GM12892 (cell line): ENCODE measurements at regions not wholly inside any gene's neighbourhood (a gene's known extent, or its start where the extent isn't known, plus 50 kb on each side); places are given as distances from the start of the nearest gene placed in this dataset.

Source experiments
- DNase-seq: peaks from one replicate; pipeline ENCODE4 v3.0.0; 2011; ENCODE audit not compliant: insufficient read length
- FAIRE-seq: peaks from 2 replicates; lab custom pipeline; 2011; peaks lifted over from hg19 to GRCh38; lab: Jason Lieb, UNC
- POLR2A ChIP-seq: IDR thresholded peaks from 2 replicates; pipeline ENCODE4 v1.6.1; 2011; ENCODE audit warnings: low read depth, low read length, control low read depth
- POLR2AphosphoS5 ChIP-seq: IDR thresholded peaks from 2 replicates; pipeline ENCODE4 v1.6.1; 2011; ENCODE audit warnings: low read depth, low read length, control low read depth
- TAF1 ChIP-seq: IDR thresholded peaks from 2 replicates; pipeline ENCODE4 v1.6.1; 2011; ENCODE audit warnings: low read depth, mild to moderate bottlenecking, control low read depth, low read length, borderline replicate concordance

DNA sequence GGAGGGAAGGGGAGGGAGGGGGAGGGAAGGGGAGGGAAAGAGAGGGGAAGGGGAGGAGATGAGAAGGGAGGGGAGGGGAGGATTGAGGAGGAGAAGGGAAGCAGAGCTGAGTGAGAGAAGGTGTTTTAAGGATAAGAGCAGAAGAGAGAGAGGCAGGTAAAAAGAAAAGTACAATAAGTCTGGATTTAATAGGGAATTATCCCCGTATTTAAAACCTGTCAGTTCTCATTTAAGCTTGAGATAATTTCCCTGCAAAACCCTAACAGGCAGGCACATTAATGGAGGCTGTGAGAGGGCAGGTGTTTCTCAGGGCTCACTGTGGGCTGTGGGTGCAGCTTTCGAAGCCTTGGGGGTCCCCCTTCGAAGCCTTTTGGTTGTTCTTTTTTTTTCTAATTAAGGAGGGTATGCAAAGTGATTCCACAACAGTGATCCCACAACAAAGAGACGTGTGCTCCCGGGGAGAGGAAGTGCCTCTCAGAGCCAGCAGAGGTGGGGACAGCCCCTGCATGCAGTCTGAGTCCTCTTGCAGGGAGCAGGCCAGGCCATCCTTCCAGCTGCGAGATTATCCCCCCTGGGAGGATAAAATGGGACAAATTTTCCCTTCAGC is 317.9 kb upstream of the IRX1 start:
- DNase-seq (no peak), FAIRE-seq (no peak)
- TF ChIP-seq TAF1 (no peak), POLR2AphosphoS5 (no peak), POLR2A (no peak)

DNA sequence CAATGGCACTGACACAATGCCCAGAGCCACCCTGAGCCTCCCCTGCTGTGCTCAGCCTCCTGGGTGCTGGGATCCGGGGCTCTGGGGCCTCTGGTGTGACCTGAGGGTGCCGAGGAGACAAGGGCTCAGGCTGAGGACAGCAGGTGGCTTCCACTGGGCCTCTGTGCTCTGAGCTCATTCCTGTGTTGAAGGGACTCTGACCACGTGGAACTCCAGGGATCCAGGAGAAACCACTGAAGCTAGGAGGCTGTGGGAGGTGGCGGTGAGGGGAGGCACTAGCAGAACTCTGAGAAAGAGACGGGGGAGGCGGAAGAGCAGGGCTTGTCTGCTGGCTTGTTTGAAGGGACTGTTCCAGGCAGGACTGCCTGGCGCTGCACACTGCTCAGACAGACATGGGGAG is 318.7 kb upstream of the IRX1 start:
- FAIRE-seq (no peak), DNase-seq (no peak)
- TF ChIP-seq POLR2A (no peak), POLR2AphosphoS5 (no peak), TAF1 (no peak)

DNA sequence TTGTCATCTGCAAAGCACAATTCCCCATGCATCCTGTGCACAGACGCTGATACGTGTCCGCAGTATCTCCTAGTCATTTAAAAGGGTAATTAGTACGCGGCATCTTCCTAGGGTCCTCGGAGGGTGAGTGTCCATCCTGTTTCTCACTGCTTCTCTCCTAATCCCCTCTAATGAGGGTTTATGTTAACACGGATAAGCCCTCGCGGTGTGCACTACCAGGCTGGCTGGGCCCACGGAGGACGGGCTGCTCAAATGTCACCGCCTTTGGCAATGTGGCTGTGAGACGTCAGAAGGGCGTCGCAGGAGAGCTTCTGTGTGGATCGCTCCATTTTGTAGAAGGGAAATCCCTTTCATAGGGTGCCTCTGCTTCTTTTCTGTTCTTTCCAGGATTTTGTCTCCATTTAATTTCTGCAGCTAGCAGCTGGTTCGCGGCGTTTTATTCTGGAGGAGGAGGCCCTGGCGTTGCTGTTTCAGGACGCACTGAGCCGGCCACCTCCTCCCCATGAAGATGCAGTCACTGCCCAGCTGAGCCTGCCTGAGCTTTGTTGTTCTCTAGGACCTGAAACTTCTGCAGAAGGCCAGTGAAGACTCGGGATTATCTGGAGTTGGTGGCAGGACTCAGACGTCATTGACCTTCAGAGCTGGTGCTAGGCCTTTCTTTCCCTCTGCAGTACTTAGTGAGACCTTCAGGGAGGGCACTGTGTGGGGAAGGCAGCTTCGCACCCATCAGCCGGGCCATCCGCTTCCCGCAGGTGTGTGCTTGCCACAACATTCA is 326.1 kb upstream of the IRX1 start:
- TF ChIP-seq POLR2AphosphoS5 (no peak), POLR2A (no peak), TAF1 (no peak)
- no peak for FAIRE-seq
- DNase-seq: no peak

DNA sequence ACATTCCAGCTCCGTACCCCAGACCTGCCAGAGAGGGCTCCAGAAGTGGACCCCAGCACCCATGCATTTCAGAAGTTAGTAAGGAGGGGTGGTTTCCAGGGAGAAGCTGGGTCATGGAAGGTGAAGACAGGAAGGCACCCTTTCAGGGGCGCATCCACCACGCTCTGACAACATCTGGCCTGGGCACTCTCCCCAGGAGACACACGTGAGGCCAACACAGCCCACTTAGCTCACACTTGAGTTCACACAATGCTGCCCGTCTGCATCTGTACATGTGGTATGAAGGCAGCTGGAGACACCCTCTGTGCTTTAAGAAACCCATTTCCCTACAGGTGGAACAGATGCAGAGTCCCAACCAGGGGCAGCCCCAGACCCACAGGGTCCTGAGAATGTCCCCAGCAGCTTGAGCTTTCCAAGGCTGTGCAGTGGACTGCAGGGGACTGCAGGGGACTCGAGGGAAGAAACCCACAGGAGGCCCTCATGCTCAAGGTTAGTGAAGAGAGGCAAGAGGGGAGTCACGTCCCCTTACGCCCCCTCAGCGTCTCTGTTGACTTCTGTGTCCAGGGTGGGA is 326.8 kb upstream of the IRX1 start:
- FAIRE-seq (no peak), DNase-seq (no peak)
- no peak for TF ChIP-seq POLR2A
- TF ChIP-seq POLR2AphosphoS5: no peak
- TF ChIP-seq TAF1: no peak

DNA sequence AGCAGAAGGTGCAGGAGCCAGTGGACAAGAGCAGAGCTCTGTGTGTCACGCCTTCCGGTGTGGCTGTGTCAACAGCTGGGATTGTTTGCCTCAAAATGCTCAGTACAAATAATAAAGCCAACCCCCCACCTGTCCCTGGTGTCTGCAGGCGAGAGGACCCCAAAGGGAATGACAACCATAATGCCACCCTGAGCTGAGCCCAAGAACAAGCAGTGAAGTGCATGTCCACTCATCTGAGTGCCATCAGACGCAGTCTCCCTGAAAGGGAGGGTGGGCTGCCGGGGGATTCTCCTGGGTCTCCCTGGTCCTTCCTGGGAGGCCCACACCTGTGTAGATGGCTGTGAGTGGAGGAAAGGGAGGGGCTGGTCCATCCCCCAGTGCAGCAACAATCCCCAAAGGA is 328.8 kb upstream of the IRX1 start:
- no peak for FAIRE-seq
- TF ChIP-seq POLR2A: no peak
- no peak for TF ChIP-seq POLR2AphosphoS5
- no peak for TF ChIP-seq TAF1
- no peak for DNase-seq

DNA sequence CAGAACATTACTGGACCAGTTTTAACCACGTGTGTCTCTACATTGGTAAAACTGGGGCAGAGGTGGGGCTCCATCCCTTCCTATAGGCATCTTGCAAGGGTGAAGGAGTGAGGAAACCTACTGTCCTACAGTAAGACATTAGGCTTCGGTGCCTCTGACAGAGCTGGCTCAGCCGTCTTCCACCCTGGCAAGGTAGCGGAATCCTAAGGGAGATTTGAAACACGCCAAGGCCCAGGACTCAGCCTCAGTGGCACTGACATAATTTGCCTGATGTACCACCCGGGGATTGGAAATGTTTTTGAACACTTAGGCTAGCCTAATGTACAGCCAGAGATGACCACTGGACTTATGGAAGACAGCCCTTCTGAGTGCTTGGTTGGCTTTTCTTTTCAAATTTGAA is 329.7 kb upstream of the IRX1 start:
- DNase-seq: no peak
- TF ChIP-seq TAF1: no peak
- no peak for TF ChIP-seq POLR2AphosphoS5
- TF ChIP-seq POLR2A: no peak
- no peak for FAIRE-seq

DNA sequence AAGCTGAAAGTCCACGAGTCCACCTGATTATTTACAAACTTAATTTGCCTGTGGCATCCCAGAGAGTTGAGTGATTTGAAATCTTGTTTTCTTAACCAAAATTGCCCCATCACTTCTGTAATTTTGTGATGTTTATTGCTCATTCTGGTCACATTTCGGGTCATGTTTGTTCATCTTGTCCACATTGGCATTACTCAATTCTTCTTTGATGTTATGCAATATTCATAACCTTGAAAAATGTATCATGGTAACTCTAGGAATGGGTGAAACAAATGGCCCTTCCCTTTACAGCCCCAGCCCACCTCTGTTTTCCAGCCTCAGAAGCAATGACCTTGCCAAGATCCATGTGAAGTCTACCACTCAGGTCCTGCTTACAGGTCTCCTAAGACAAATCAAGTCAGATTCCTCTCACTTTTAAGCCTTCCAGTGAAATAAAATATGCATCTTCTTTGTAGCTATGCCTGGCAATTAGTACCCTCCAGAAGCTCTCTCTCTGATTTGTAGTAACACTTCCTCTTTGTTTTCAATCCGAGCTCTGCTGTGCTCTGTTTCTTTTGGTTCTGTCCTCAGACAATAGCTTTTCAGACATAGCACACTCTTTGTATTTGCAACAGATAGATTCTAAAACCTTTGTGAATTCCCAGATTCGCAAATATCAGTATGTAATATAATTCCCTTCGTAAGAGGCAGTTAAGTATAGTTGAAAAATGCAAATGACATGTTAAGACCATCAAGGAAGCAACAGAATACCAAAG is 330.3 kb upstream of the IRX1 start:
- TF ChIP-seq POLR2AphosphoS5 (no peak), TAF1 (no peak), POLR2A (no peak)
- FAIRE-seq: no peak
- DNase-seq: no peak

DNA sequence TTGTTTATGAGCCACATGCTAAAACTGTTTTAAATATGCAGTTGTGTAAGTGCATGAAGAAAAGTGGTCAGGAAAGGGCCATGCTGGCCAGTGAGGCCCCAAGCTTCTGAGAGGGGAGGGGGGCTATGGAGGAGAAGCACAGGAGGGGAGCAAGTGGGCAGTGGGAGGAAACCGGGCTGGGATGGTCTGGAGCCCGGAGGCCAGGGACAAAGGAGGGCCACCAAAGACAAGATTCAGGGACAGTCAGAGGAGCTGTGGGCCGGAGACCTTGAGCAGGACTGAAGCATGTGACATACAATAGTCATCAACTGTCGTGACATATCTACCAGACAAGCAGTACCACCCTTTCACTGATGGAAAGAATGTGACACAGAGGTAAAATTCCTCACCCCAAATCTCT is 333.2 kb upstream of the IRX1 start:
- TF ChIP-seq POLR2A (no peak), POLR2AphosphoS5 (no peak), TAF1 (no peak)
- no peak for FAIRE-seq

DNA sequence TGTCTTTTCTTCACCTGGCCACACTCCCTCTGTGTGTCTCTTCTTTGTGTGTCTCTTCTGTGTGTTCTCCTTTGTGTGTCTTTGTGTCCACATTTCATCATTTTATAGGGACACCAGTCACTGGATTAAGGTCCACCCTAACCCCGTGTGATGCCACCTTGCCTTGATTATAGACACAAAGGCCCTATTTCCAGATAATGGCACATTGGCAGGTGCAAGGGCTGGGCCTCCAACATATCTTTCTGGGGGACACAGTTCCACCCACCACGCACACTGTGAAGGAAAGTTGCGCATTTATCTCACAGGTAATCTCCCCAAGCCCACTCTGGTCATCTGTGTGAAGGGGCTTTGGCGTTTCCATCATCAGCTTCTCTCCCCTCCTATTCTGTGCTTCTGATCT is 334.6 kb upstream of the IRX1 start:
- no peak for TF ChIP-seq TAF1
- no peak for DNase-seq
- no peak for FAIRE-seq

More for the DNA sequence above, 333.2 kb upstream of the IRX1 start:
- no peak for DNase-seq

DNA sequence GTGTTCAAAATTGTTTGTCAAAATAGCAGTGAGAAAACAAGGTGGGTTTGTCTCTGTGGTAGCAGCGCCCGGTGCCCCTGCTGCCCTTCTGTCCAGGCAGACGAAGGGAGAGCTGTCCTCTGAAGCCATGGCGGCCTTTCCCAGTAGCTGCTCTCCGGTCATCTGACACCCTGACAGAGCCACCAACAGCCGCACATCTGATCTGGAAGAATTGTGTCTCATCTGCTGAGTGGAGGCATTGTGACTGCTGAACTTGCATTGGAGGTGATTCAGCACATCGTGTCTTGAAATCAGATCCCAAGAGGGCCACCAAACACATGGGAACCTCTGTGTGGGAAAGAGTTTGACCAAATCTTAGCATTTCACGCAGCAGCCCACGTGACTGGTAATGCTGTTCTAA is 337.6 kb upstream of the IRX1 start:
- FAIRE-seq: no peak
- DNase-seq: no peak
- no peak for TF ChIP-seq POLR2AphosphoS5
- TF ChIP-seq POLR2A: no peak
- TF ChIP-seq TAF1: no peak

DNA sequence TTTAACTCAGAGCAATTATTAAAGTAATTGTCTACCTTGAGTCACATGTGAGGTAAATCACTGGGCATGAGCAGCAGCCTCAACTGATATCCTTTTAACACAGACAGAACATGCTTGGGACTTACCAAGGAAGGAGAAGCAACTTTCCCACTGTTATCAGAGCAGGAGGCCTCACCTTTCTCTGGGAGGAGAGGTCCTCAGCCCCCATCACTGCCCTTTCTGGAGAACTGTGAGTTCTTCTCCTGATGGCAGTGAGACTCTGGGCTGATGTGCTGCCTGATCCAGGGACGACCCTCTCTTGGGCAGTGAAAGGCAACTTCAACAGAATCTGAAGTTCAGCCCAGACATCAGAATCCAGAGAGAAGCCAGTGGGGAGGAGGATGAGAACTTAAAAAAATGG is 343.4 kb upstream of the IRX1 start:
- TF ChIP-seq TAF1 (no peak), POLR2AphosphoS5 (no peak), POLR2A (no peak)
- DNase-seq: no peak
- FAIRE-seq: no peak

DNA sequence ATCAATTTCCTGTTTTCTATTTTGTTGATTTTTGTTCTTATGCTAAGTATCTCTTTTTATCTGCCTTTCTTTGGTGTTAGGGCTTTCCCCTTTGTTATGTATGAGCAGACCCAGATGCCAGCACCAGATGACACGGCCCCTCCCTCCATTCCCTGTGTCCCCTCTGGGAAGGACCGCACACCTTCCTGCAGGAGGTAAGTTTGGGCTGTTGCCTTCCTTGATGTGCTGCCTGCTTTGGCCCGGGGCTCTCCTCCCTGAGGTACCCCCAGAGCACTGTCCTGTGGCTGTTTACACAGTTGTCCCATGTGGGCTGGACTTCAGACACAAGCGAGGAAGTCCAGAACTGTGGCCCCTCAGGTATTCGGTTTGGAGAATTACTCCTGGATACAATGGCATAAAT is 343.8 kb upstream of the IRX1 start:
- FAIRE-seq (no peak), DNase-seq (no peak)
- TF ChIP-seq TAF1: no peak
- TF ChIP-seq POLR2A: no peak
- TF ChIP-seq POLR2AphosphoS5: no peak
